PC-3 (cell line): ENCODE measurements at regions not wholly inside any gene's neighbourhood (a gene's known extent, or its start where the extent isn't known, plus 50 kb on each side); places are given as distances from the start of the nearest gene placed in this dataset.
A peak's percentile ranks its signal among the peaks of the same experiment; 100 is the strongest.

Experiments used
- ATAC-seq: fragments of 200-7000 bp; cut with Tn5 transposase; 2 replicates; pipeline ENCODE4 v1.9.1; 2020; ENCODE audit warnings: mild to moderate bottlenecking, moderate library complexity
- BruUV-seq: library from RNA; stranded (reverse); fragments of 400-500 nt; replicated peaks from 2 replicates; lab custom pipeline; 2021; lab: Mats Ljungman, UMichigan
- CTCF ChIA-PET: fragments of 300-600 bp; sonication (Branson Sonifier 250); formaldehyde crosslinking; loops from one replicate; lab custom pipeline; 2022; ENCODE audit warnings: antibody characterized with exemption; lab: Charles Lee
- POLR2A ChIA-PET: fragments of 300-600 bp; sonication (Branson Sonifier 250); formaldehyde crosslinking; loops from one replicate; lab custom pipeline; 2022; ENCODE audit warnings: antibody characterized with exemption; ENCODE audit not compliant: unreplicated experiment; lab: Charles Lee
- DNase-seq: peaks from one replicate; pipeline ENCODE4 v3.0.0-alpha.2; 2015
- H2AFZ ChIP-seq: fragments of 300-600 bp; sonication (generic); 2 replicates; pipeline ENCODE4 v1.6.0; 2016; ENCODE audit warnings: antibody characterized with exemption, low read length
- H3F3A ChIP-seq: fragments of 300-600 bp; sonication (generic); one replicate; pipeline ENCODE4 v1.6.0; 2017; ENCODE audit warnings: antibody characterized with exemption, low read length, control low read depth, mild to moderate bottlenecking; ENCODE audit not compliant: unreplicated experiment
- H3K27ac ChIP-seq: fragments of 300-600 bp; sonication (generic); 2 replicates; pipeline ENCODE4 v1.5.1; 2016; ENCODE audit warnings: mild to moderate bottlenecking, low read length
- H3K27me3 ChIP-seq: fragments of 300-600 bp; sonication (generic); 2 replicates; pipeline ENCODE4 v1.6.1; 2016; ENCODE audit warnings: low read length, mixed read lengths
- H3K36me3 ChIP-seq: fragments of 300-600 bp; sonication (generic); 2 replicates; pipeline ENCODE4 v1.6.1; 2016; ENCODE audit warnings: low read depth, mixed run types, low read length, mixed read lengths
- H3K4me1 ChIP-seq: fragments of 300-600 bp; sonication (generic); 2 replicates; pipeline ENCODE4 v1.5.1; 2016; ENCODE audit warnings: low read length; ENCODE audit not compliant: insufficient read depth
- H3K4me2 ChIP-seq: fragments of 300-600 bp; sonication (generic); 2 replicates; pipeline ENCODE4 v1.6.0; 2016; ENCODE audit warnings: low read length
- H3K4me3 ChIP-seq: fragments of 300-600 bp; sonication (generic); 2 replicates; pipeline ENCODE4 v1.5.1; 2016; ENCODE audit warnings: mild to moderate bottlenecking, low read length, mixed read lengths
- H3K79me2 ChIP-seq: fragments of 300-600 bp; sonication (generic); 2 replicates; pipeline ENCODE4 v1.6.1; 2017; ENCODE audit warnings: low read length, mixed read lengths
- H3K9ac ChIP-seq: fragments of 300-600 bp; sonication (generic); 2 replicates; pipeline ENCODE4 v1.6.0; 2016; ENCODE audit warnings: mild to moderate bottlenecking, low read length
- H3K9me2 ChIP-seq: fragments of 300-600 bp; sonication (generic); replicated peaks from 2 replicates; pipeline ENCODE4 v1.6.1; 2016; ENCODE audit warnings: mixed run types, low read length, mixed read lengths
- H3K9me3 ChIP-seq: fragments of 300-600 bp; sonication (generic); 2 replicates; pipeline ENCODE4 v1.6.1; 2016; ENCODE audit warnings: low read length, mixed read lengths
- H4K20me1 ChIP-seq: fragments of 300-600 bp; sonication (generic); 2 replicates; pipeline ENCODE4 v1.6.1; 2016; ENCODE audit warnings: low read length, mixed read lengths
- CTCF ChIP-seq: fragments of 300-600 bp; sonication (generic); conservative IDR thresholded peaks from 2 replicates; pipeline ENCODE4 v1.5.1; 2017; ENCODE audit warnings: antibody characterized with exemption, low read depth, mild to moderate bottlenecking, low read length
- EZH2 ChIP-seq: fragments of 300-600 bp; sonication (generic); IDR thresholded peaks from one replicate; pipeline ENCODE4 v1.6.1; 2017; ENCODE audit warnings: antibody characterized with exemption, mild to moderate bottlenecking, low read length; ENCODE audit not compliant: unreplicated experiment
- EZH2phosphoT487 ChIP-seq: fragments of 300-600 bp; sonication (generic); IDR thresholded peaks from 2 replicates; pipeline ENCODE4 v1.6.1; 2018; ENCODE audit warnings: mild to moderate bottlenecking, antibody characterized with exemption, low read length, borderline replicate concordance
- intact Hi-C: fragments of 100-400 bp; cut with micrococcal nuclease; formaldehyde crosslinking; loops from 2 replicates; pipeline ENCODE4 v1.9.0; 2023

DNA sequence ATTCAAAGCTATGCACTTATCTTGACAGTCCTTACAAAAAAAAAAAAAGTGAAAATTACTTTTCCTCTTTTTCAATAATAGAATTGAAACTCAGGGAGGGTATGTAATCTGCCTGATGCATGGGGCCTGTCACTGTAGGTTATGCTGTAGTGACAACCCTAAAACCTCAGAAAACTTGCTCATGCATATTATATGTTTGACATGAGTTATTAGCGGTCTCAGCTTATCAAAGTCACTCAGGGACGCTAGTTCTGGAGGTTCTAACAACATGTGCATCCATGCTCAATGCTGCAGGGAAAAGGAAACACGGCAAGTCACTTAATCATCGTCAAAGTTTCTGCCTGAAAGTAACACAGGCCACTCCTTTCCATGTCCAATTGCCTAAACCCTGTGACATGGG, 78.4 kb upstream of the TMEM252 start:
- H3K27me3 ChIP-seq: peaks cover 12% of the 10 kb centered on the region
- H3K4me1 ChIP-seq: peaks cover 7% of the 10 kb centered on the region
- ChIA-PET POLR2A (no interaction called here), CTCF (no interaction called here)
- H3K9me2 ChIP-seq: no peaks in the 10 kb centered on the region
- no peak for DNase-seq
- no peaks in the 10 kb centered on the region for H3K9me3 ChIP-seq
- H3F3A ChIP-seq: no peaks in the 10 kb centered on the region
- H3K4me2 ChIP-seq: no peak overlapping the region
- no peak overlapping the region for H3K4me3 ChIP-seq
- H3K9ac ChIP-seq: no peak overlapping the region
- intact Hi-C loops: no loop called here
- no peaks in the 10 kb centered on the region for H3K36me3 ChIP-seq
- ATAC-seq: no peak
- no peak for TF ChIP-seq EZH2phosphoT487
- no peak for TF ChIP-seq EZH2
- TF ChIP-seq CTCF: no peak
- no peak overlapping the region for H2AFZ ChIP-seq
- no peak overlapping the region for H3K27ac ChIP-seq
- H4K20me1 ChIP-seq: no peaks in the 10 kb centered on the region
- no peaks in the 10 kb centered on the region for H3K79me2 ChIP-seq
- no TSS peak for BruUV-seq

DNA sequence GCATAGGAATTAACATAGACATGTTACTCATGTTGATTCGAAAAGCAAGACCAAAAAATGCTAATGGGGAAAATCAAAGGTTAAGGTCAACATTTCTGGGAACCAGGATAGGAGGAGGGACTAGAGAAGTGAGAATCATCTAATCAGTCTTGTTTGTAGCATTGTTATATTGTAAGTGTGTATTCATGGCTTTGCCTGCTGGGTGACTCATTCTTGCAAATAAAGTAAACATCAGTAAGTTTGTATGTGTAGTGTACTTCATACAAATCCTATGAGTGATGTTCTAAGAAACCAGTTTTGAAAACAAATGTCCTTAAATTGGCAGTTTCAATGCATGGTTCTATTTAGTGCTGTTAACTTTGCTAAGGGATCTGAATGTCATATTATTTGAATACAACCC, 79.0 kb upstream of the TMEM252 start:
- H3K4me2 ChIP-seq: no peak overlapping the region
- intact Hi-C loops: no loop called here
- peaks cover 6% of the 10 kb centered on the region for H3K27me3 ChIP-seq
- H3K79me2 ChIP-seq: no peaks in the 10 kb centered on the region
- ChIA-PET CTCF (no interaction called here), POLR2A (no interaction called here)
- no peak overlapping the region for H3K4me3 ChIP-seq
- H3K27ac ChIP-seq: no peak overlapping the region
- no peak for TF ChIP-seq EZH2phosphoT487
- no peak for TF ChIP-seq CTCF
- TF ChIP-seq EZH2: no peak
- no peaks in the 10 kb centered on the region for H3K9me2 ChIP-seq
- no peaks in the 10 kb centered on the region for H3K36me3 ChIP-seq
- DNase-seq: peak; percentile 43
- peak; percentile 66 for ATAC-seq
- no peak overlapping the region for H2AFZ ChIP-seq
- H3K9me3 ChIP-seq: no peaks in the 10 kb centered on the region
- peaks cover 7% of the 10 kb centered on the region for H3K4me1 ChIP-seq
- no peak overlapping the region for H3K9ac ChIP-seq
- no TSS peak for BruUV-seq
- H3F3A ChIP-seq: no peaks in the 10 kb centered on the region
- no peaks in the 10 kb centered on the region for H4K20me1 ChIP-seq

GRCh38 chr9:68625559-68625958, 79.5 kb upstream of the PIP5K1B start:
- Histone ChIP-seq H3K27me3 (peaks cover 41% of the 10 kb centered on the region), H3K4me1 (no peaks in the 10 kb centered on the region), H3K4me3 (no peak overlapping the region), H3K4me2 (no peak overlapping the region), H3F3A (no peaks in the 10 kb centered on the region), H3K36me3 (no peaks in the 10 kb centered on the region), H2AFZ (no peak overlapping the region), H3K9ac (no peak overlapping the region), H3K9me2 (no peaks in the 10 kb centered on the region), H3K79me2 (no peaks in the 10 kb centered on the region), H4K20me1 (no peaks in the 10 kb centered on the region), H3K9me3 (no peaks in the 10 kb centered on the region), H3K27ac (no peak overlapping the region)
- ChIA-PET CTCF (no interaction called here), POLR2A (no interaction called here)
- no peak for ATAC-seq
- intact Hi-C loops: no loop called here
- no peak for DNase-seq
- TF ChIP-seq CTCF (no peak), EZH2 (no peak), EZH2phosphoT487 (no peak)
- no TSS peak for BruUV-seq
